Stimulated activated CD8-positive, alpha-beta memory T cell treated with anti-CD3 and anti-CD28 coated beads, Interleukin-15, amount 100 ng/mL, for 4 hours (primary cell): ENCODE measurements at regions not wholly inside any gene's neighbourhood (a gene's known extent, or its start where the extent isn't known, plus 50 kb on each side); places are given as distances from the start of the nearest gene placed in this dataset.
"Not testable (repeated sequence)": the region's sequence is repeated elsewhere in the genome, so short reads cannot be mapped to it uniquely, and the experiment has no call there.

Experiments used
- DNase-seq, 2 donors: peaks; one replicate each; pipeline ENCODE4 v3.0.0-alpha.2; 2020; ENCODE audit warnings: low read depth in 2 of 2

- DNase-seq: no peak
Measured at GRCh38 chr2:71923143-71923525, 224.5 kb downstream of the CYP26B1 start.

- DNase-seq: no peak
Measured at GRCh38 chr2:71922499-71923142, 225.0 kb downstream of the CYP26B1 start.

GRCh38 chr2:71922091-71922490 is 225.6 kb downstream of the CYP26B1 start:
- DNase-seq: no peak

GRCh38 chr2:71920819-71921218 is 226.8 kb downstream of the CYP26B1 start:
- DNase-seq: not testable (repeated sequence)

- no peak for DNase-seq
Measured at GRCh38 chr2:71919708-71920107, 228.0 kb downstream of the CYP26B1 start.

GRCh38 chr2:71910277-71910676 is 237.4 kb downstream of the CYP26B1 start:
- DNase-seq: no peak

GRCh38 chr2:71908798-71909197 is 238.9 kb downstream of the CYP26B1 start:
- no peak for DNase-seq

GRCh38 chr2:71907503-71907902 is 240.2 kb downstream of the CYP26B1 start:
- no peak for DNase-seq

- DNase-seq: no peak
Measured at GRCh38 chr2:71906357-71906973, 241.2 kb downstream of the CYP26B1 start.

GRCh38 chr2:71905205-71905604 is 242.5 kb downstream of the CYP26B1 start:
- DNase-seq: no peak

GRCh38 chr2:71903841-71904240 is 243.8 kb downstream of the CYP26B1 start:
- DNase-seq: no peak

GRCh38 chr2:71901466-71901865 is 246.2 kb downstream of the CYP26B1 start:
- no peak for DNase-seq

- DNase-seq: no peak
Measured at GRCh38 chr2:71898851-71899681, 248.6 kb downstream of the CYP26B1 start.

- DNase-seq: no peak
Measured at GRCh38 chr2:71898375-71898774, 249.3 kb downstream of the CYP26B1 start.

- no peak for DNase-seq
Measured at GRCh38 chr2:71897836-71898235, 249.8 kb downstream of the CYP26B1 start.

GRCh38 chr2:71897137-71897480 is 250.6 kb downstream of the CYP26B1 start:
- no peak for DNase-seq

- DNase-seq: no peak
Measured at GRCh38 chr2:71896385-71897136, 251.1 kb downstream of the CYP26B1 start.

- DNase-seq: no peak
Measured at GRCh38 chr2:71895320-71896161, 252.1 kb downstream of the CYP26B1 start.

- DNase-seq: no peak
Measured at GRCh38 chr2:71894261-71894660, 253.4 kb downstream of the CYP26B1 start.

GRCh38 chr2:71893646-71894045 is 254.0 kb downstream of the CYP26B1 start:
- no peak for DNase-seq

GRCh38 chr2:71892896-71893295 is 254.8 kb downstream of the CYP26B1 start:
- DNase-seq: no peak

GRCh38 chr2:71892423-71892730 is 255.3 kb downstream of the CYP26B1 start:
- no peak for DNase-seq
